Body of pancreas (tissue), 4 donors: ENCODE measurements at regions not wholly inside any gene's neighbourhood (a gene's known extent, or its start where the extent isn't known, plus 50 kb on each side); places are given as distances from the start of the nearest gene placed in this dataset.

Experiments
- ATAC-seq: fragments of 150-250 bp; one replicate; pipeline ENCODE4 v1.9.1; 2016
- DNase-seq, 4 donors: peaks; one replicate each; pipeline ENCODE4 v3.0.0-alpha.2; 2019
- H3K27ac ChIP-seq, 4 donors: fragments of 200-600 bp; sonication (generic); 1 replicate in 3 of 4; 2 replicates in 1 of 4; pipeline versions ENCODE4 v1.5.1 to v1.6.1; 2016 to 2019; ENCODE audit warnings: mild to moderate bottlenecking in 1 of 4, mixed read lengths in 1 of 4, moderate library complexity in 1 of 4
- H3K27me3 ChIP-seq, 2 donors: fragments of 200-600 bp; sonication (generic); one replicate each; pipeline ENCODE4 v1.6.0; 2016; ENCODE audit warnings: mild to moderate bottlenecking in 1 of 2
- H3K36me3 ChIP-seq, 2 donors: fragments of 200-600 bp; sonication (generic); replicated peaks in 1 of 2; 2 replicates each; pipeline ENCODE4 v1.5.1; 2016; ENCODE audit warnings: low read depth in 2 of 2; ENCODE audit not compliant: insufficient read depth in 1 of 2
- H3K4me1 ChIP-seq: fragments of 200-600 bp; sonication (generic); one replicate; pipeline ENCODE4 v1.6.0; 2016
- H3K4me3 ChIP-seq, 2 donors: fragments of 200-600 bp; sonication (generic); 1 replicate in 1 of 2; 2 replicates in 1 of 2; pipeline ENCODE4 v1.5.1; 2016 to 2019
- H3K9me3 ChIP-seq, 3 donors: fragments of 200-600 bp; sonication (generic); 1 replicate in 2 of 3; 2 replicates in 1 of 3; pipeline ENCODE4 v1.5.1; 2016
- CTCF ChIP-seq, 7 experiments: fragments of 450-650 bp in 4 of 7; fragments of 200-600 bp in 3 of 7; sonication (generic) in 3 of 7; IDR thresholded peaks; one replicate each; pipeline ENCODE4 v1.5.1; 2016 to 2019; ENCODE audit warnings: antibody characterized with exemption in 7 of 7
- POLR2A ChIP-seq, 3 donors: fragments of 450-650 bp; IDR thresholded peaks; one replicate each; pipeline ENCODE4 v1.6.1; 2016; ENCODE audit warnings: antibody characterized with exemption in 3 of 3, mild to moderate bottlenecking in 2 of 3
- WGBS, 2 donors: methylation state at CpG; one replicate each; pipeline ENCODE4 v1.1.5; 2017; 5-methylcytosine and 5-hydroxymethylcytosine counted together
- intact Hi-C: fragments of 100-400 bp; cut with DNase I; formaldehyde crosslinking; loops from one replicate; pipeline ENCODE4 v1.15.1; 2023

DNA sequence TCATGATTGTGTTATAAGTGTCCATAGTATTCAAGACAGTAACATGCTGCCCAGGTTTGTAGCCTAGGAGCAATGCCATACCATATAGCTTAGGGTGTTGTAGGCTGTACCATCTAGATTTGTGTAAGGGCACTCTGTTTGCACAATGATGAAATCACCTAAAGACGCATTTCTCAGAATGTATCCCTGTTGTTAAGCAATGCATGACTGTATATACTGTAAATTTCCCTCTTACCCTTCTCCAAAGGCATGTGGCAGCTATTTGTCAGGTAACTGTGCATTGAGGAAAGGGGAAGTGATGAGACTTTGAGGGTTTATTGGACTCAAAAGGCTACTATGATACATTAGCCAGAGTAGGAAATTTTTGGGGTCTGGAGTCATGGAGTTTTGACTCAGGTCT lies 180.8 kb downstream of the VAPA start:
- Histone ChIP-seq H3K36me3 (no peaks in the 10 kb centered on the region), H3K9me3 (no peaks in the 10 kb centered on the region), H3K4me1 (no peaks in the 10 kb centered on the region), H3K27me3 (no peaks in the 10 kb centered on the region), H3K27ac (no peak overlapping the region), H3K4me3 (no peak overlapping the region)
- DNase-seq (no peak), ATAC-seq (no peak)
- 69 to 77% methylated on average over 1 of the region's 1 CpG for WGBS, 2 donors
- intact Hi-C loops: no loop called here
- no peak for TF ChIP-seq CTCF (IDR thresholded peaks at IDR 0.05)
- TF ChIP-seq POLR2A (IDR thresholded peaks at IDR 0.05): no peak

DNA sequence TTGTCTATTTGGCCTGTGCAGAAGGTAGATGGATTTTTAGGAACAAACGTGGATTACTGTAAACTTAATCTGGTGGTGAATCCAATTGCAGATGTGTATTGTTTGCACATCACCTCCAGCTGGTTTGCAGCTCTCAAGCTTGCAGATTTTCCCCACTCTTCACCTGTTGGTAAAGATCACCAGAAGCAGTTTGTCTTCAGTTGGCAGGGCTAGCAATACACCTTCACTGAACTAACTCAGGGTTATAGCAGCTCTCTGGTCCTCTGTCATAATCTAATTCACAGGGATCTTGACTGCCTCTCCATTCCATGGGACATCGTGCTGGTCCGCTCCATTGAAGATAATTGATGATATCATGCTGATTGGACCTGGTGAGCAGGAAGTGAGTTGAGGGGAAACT lies 181.5 kb downstream of the VAPA start:
- intact Hi-C loops: no loop called here
- 81 to 88% methylated on average over 3 of the region's 3 CpGs for WGBS, 2 donors
- no peak for TF ChIP-seq POLR2A (IDR thresholded peaks at IDR 0.05)
- no peak for TF ChIP-seq CTCF (IDR thresholded peaks at IDR 0.05)
- ATAC-seq: no peak
- no peak for DNase-seq
- no peaks in the 10 kb centered on the region for H3K36me3 ChIP-seq
- no peaks in the 10 kb centered on the region for H3K9me3 ChIP-seq
- no peaks in the 10 kb centered on the region for H3K27me3 ChIP-seq
- no peaks in the 10 kb centered on the region for H3K4me1 ChIP-seq
- no peak overlapping the region for H3K4me3 ChIP-seq
- H3K27ac ChIP-seq: no peak overlapping the region

- no peak overlapping the region for H3K27ac ChIP-seq
- no peaks in the 10 kb centered on the region for H3K36me3 ChIP-seq
- no peaks in the 10 kb centered on the region for H3K9me3 ChIP-seq
- TF ChIP-seq CTCF (IDR thresholded peaks at IDR 0.05) (no peak), POLR2A (IDR thresholded peaks at IDR 0.05) (no peak)
- H3K4me3 ChIP-seq: no peak overlapping the region
- DNase-seq (no peak), ATAC-seq (no peak)
- intact Hi-C loops: no loop called here
- WGBS, 2 donors: 84 to 93% methylated on average over 7 of the region's 7 CpGs
- no peaks in the 10 kb centered on the region for H3K27me3 ChIP-seq
- H3K4me1 ChIP-seq: peaks cover 9% of the 10 kb centered on the region
Observed at GRCh38 chr18:10099539-10100140, 185.8 kb downstream of the VAPA start.

DNA sequence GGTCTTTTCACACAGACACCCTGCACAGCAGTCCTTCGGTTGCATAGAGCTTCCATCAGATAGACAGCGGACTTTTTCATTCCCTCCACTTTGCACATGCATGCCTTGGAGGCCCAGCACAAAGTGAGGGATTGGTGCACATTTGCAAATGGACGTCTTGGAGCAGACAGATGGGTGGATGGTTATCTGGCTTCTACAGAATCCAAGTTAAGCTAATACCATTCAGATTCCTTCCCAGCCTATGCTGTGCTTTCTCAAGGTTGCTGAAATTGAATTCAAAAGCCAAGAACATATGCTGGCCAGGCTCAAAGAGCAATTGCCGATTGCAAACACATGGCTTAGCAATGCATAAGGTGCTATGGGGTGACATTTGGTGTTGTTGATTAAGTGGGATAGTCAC lies 186.4 kb downstream of the VAPA start:
- H3K27ac ChIP-seq: no peak overlapping the region
- peaks cover 9% of the 10 kb centered on the region for H3K4me1 ChIP-seq
- DNase-seq (no peak), ATAC-seq (no peak)
- no peaks in the 10 kb centered on the region for H3K9me3 ChIP-seq
- intact Hi-C loops: no loop called here
- TF ChIP-seq CTCF (IDR thresholded peaks at IDR 0.05) (no peak), POLR2A (IDR thresholded peaks at IDR 0.05) (no peak)
- WGBS, 2 donors: 71 to 86% methylated on average over 4 of the region's 4 CpGs
- H3K4me3 ChIP-seq: no peak overlapping the region
- no peaks in the 10 kb centered on the region for H3K27me3 ChIP-seq
- no peaks in the 10 kb centered on the region for H3K36me3 ChIP-seq

- H3K36me3 ChIP-seq: no peaks in the 10 kb centered on the region
- no peaks in the 10 kb centered on the region for H3K9me3 ChIP-seq
- intact Hi-C loops: no loop called here
- WGBS, 2 donors: 28 to 33% methylated on average over 12 of the region's 12 CpGs
- no peaks in the 10 kb centered on the region for H3K27me3 ChIP-seq
- DNase-seq (peak in 3 of 4 donors; percentile 34 to 45 (median 35)), ATAC-seq (peak; percentile 40)
- no peak overlapping the region for H3K4me3 ChIP-seq
- TF ChIP-seq CTCF (IDR thresholded peaks at IDR 0.05): no peak
- no peak for TF ChIP-seq POLR2A (IDR thresholded peaks at IDR 0.05)
- no peak overlapping the region for H3K27ac ChIP-seq
- peaks cover 9% of the 10 kb centered on the region for H3K4me1 ChIP-seq
Observed at GRCh38 chr18:10100941-10101701, 187.3 kb downstream of the VAPA start.
